ENCODE measurements at regions not wholly inside any gene's neighbourhood (a gene's known extent, or its start where the extent isn't known, plus 50 kb on each side); places are given as distances from the start of the nearest gene placed in this dataset.
"Not testable (repeated sequence)": the region's sequence is repeated elsewhere in the genome, so short reads cannot be mapped to it uniquely, and the experiment has no call there.

GRCh38 chr10:35819011-35819410 lies 176.9 kb upstream of the FZD8 start:
- no peak overlapping the region for H3K4me3 ChIP-seq (ENCODE audit: low read depth, low read length)
- TF ChIP-seq CTCF (IDR thresholded peaks at IDR 0.05; ENCODE audit: borderline replicate concordance, insufficient read depth, low read depth, low read length): no peak

GRCh38 chr10:35817109-35817508 lies 175.0 kb upstream of the FZD8 start:
- H3K4me3 ChIP-seq (ENCODE audit: low read depth, low read length): not testable (repeated sequence)

- TF ChIP-seq CTCF (IDR thresholded peaks at IDR 0.05; ENCODE audit: borderline replicate concordance, insufficient read depth, low read depth, low read length): no peak
- H3K4me3 ChIP-seq (ENCODE audit: low read depth, low read length): no peak overlapping the region
These were observed 171.1 kb upstream of the FZD8 start for GRCh38 chr10:35813219-35813618.

GRCh38 chr10:35808344-35808743 lies 166.2 kb upstream of the FZD8 start:
- H3K4me3 ChIP-seq (ENCODE audit: low read depth, low read length): no peak overlapping the region
- no peak for TF ChIP-seq CTCF (IDR thresholded peaks at IDR 0.05; ENCODE audit: borderline replicate concordance, insufficient read depth, low read depth, low read length)

GRCh38 chr10:35803046-35803445 lies 160.9 kb upstream of the FZD8 start:
- no peak overlapping the region for H3K4me3 ChIP-seq (ENCODE audit: low read depth, low read length)
- TF ChIP-seq CTCF (IDR thresholded peaks at IDR 0.05; ENCODE audit: borderline replicate concordance, insufficient read depth, low read depth, low read length): no peak

- TF ChIP-seq CTCF (IDR thresholded peaks at IDR 0.05; ENCODE audit: borderline replicate concordance, insufficient read depth, low read depth, low read length): no peak
These were observed 155.1 kb upstream of the FZD8 start for GRCh38 chr10:35797187-35797586.

GRCh38 chr10:35795131-35795824 lies 153.2 kb upstream of the FZD8 start:
- no peak for TF ChIP-seq CTCF (IDR thresholded peaks at IDR 0.05; ENCODE audit: borderline replicate concordance, insufficient read depth, low read depth, low read length)
- H3K4me3 ChIP-seq (ENCODE audit: low read depth, low read length): no peak overlapping the region

More at GRCh38 chr10:35797187-35797586, 155.1 kb upstream of the FZD8 start:
- H3K4me3 ChIP-seq (ENCODE audit: low read depth, low read length): no peak overlapping the region

All from GM12875 (cell line).